ENCODE measurements at regions not wholly inside any gene's neighbourhood (a gene's known extent, or its start where the extent isn't known, plus 50 kb on each side); places are given as distances from the start of the nearest gene placed in this dataset.
A peak's percentile ranks its signal among the peaks of the same experiment; 100 is the strongest.

- Histone ChIP-seq H2BK120ac (ENCODE audit: low read depth, low read length) (no peak overlapping the region), H3K14ac (ENCODE audit: low read length) (no peak overlapping the region), H3K27ac (replicated peaks; ENCODE audit: low read length) (no peak overlapping the region), H3K4me3 (ENCODE audit: low read length in 2 of 2) (no peak overlapping the region), H3K4me1 (ENCODE audit: control insufficient read depth in 2 of 2, insufficient read depth in 1 of 2, low read depth in 1 of 2, low read length in 2 of 2) (peaks cover 0 to 7% of the 10 kb centered on the region in 2 donors), H3K9ac (ENCODE audit: low read depth, low read length, poor library complexity) (no peak overlapping the region), H2BK15ac (ENCODE audit: low read length) (no peak overlapping the region), H3K18ac (ENCODE audit: low read length) (no peak overlapping the region), H4K8ac (ENCODE audit: low read depth, low read length) (no peak overlapping the region), H3K4me2 (ENCODE audit: insufficient read depth, low read length, poor library complexity, severe bottlenecking) (no peak overlapping the region), H2BK5ac (ENCODE audit: low read length) (no peak overlapping the region), H2AK5ac (ENCODE audit: low read depth, low read length) (no peak overlapping the region), H3K23ac (ENCODE audit: low read depth, low read length, poor library complexity) (no peak overlapping the region), H3K27me3 (ENCODE audit: control insufficient read depth in 3 of 3, insufficient read depth in 3 of 3, low read depth in 1 of 3, low read length in 3 of 3) (peaks cover 0 to 21% (median 0%) of the 10 kb centered on the region in 3 experiments), H3K79me1 (ENCODE audit: low read depth, low read length) (no peaks in the 10 kb centered on the region), H3K36me3 (replicated peaks in 1 of 2; ENCODE audit: control insufficient read depth in 2 of 2, insufficient read depth in 2 of 2, low read length in 2 of 2) (no peaks in the 10 kb centered on the region), H2AFZ (ENCODE audit: low read length) (peak overlapping the region; percentile 26), H2BK12ac (ENCODE audit: low read length) (no peak overlapping the region), H3K9me3 (replicated peaks in 1 of 2; ENCODE audit: control insufficient read depth in 2 of 2, insufficient read depth in 1 of 2, low read depth in 1 of 2, low read length in 2 of 2) (no peaks in the 10 kb centered on the region), H3K4ac (ENCODE audit: low read length) (no peak overlapping the region), H4K91ac (ENCODE audit: low read depth, low read length, poor library complexity) (no peak overlapping the region)
- no CpG with 5 or more reads among the region's 4 CpGs for WGBS, 2 donors (ENCODE audit: extremely low coverage in 2 of 2, insufficient read length in 2 of 2, insufficient replicate concordance in 1 of 2)
- DNase-seq (ENCODE audit: low spot score): no peak
Observed at GRCh38 chr3:107428051-107428858, 51.0 kb downstream of the CCDC54 start.

GRCh38 chr3:107429320-107430181, 52.3 kb downstream of the CCDC54 start:
- no peak overlapping the region for H2AK5ac ChIP-seq (ENCODE audit: low read depth, low read length)
- H4K8ac ChIP-seq (ENCODE audit: low read depth, low read length): no peak overlapping the region
- no peak overlapping the region for H2BK120ac ChIP-seq (ENCODE audit: low read depth, low read length)
- no peaks in the 10 kb centered on the region for H3K79me1 ChIP-seq (ENCODE audit: low read depth, low read length)
- no peak overlapping the region for H2BK5ac ChIP-seq (ENCODE audit: low read length)
- no peak overlapping the region for H3K23ac ChIP-seq (ENCODE audit: low read depth, low read length, poor library complexity)
- no peak overlapping the region for H2BK15ac ChIP-seq (ENCODE audit: low read length)
- no peak overlapping the region for H3K9ac ChIP-seq (ENCODE audit: low read depth, low read length, poor library complexity)
- H2AFZ ChIP-seq (ENCODE audit: low read length): peak overlapping the region; percentile 68
- H3K4me1 ChIP-seq (ENCODE audit: control insufficient read depth in 2 of 2, insufficient read depth in 1 of 2, low read depth in 1 of 2, low read length in 2 of 2): peaks cover 0 to 7% of the 10 kb centered on the region in 2 donors
- DNase-seq (ENCODE audit: low spot score): peak; percentile 79
- H3K27ac ChIP-seq (replicated peaks; ENCODE audit: low read length): no peak overlapping the region
- no peak overlapping the region for H3K18ac ChIP-seq (ENCODE audit: low read length)
- H3K27me3 ChIP-seq (ENCODE audit: control insufficient read depth in 3 of 3, insufficient read depth in 3 of 3, low read depth in 1 of 3, low read length in 3 of 3): peaks cover 0 to 21% (median 0%) of the 10 kb centered on the region in 3 experiments
- no peaks in the 10 kb centered on the region for H3K9me3 ChIP-seq (replicated peaks in 1 of 2; ENCODE audit: control insufficient read depth in 2 of 2, insufficient read depth in 1 of 2, low read depth in 1 of 2, low read length in 2 of 2)
- H4K91ac ChIP-seq (ENCODE audit: low read depth, low read length, poor library complexity): no peak overlapping the region
- H3K4ac ChIP-seq (ENCODE audit: low read length): no peak overlapping the region
- peak overlapping the region; percentile 97 for H3K4me2 ChIP-seq (ENCODE audit: insufficient read depth, low read length, poor library complexity, severe bottlenecking)
- WGBS, 2 donors (ENCODE audit: extremely low coverage in 2 of 2, insufficient read length in 2 of 2, insufficient replicate concordance in 1 of 2): no CpG with 5 or more reads among the region's 37 CpGs
- peak overlapping the region; percentile 17 to 72 for H3K4me3 ChIP-seq (ENCODE audit: low read length in 2 of 2)
- H3K36me3 ChIP-seq (replicated peaks in 1 of 2; ENCODE audit: control insufficient read depth in 2 of 2, insufficient read depth in 2 of 2, low read length in 2 of 2): no peaks in the 10 kb centered on the region
- no peak overlapping the region for H2BK12ac ChIP-seq (ENCODE audit: low read length)
- no peak overlapping the region for H3K14ac ChIP-seq (ENCODE audit: low read length)

DNA sequence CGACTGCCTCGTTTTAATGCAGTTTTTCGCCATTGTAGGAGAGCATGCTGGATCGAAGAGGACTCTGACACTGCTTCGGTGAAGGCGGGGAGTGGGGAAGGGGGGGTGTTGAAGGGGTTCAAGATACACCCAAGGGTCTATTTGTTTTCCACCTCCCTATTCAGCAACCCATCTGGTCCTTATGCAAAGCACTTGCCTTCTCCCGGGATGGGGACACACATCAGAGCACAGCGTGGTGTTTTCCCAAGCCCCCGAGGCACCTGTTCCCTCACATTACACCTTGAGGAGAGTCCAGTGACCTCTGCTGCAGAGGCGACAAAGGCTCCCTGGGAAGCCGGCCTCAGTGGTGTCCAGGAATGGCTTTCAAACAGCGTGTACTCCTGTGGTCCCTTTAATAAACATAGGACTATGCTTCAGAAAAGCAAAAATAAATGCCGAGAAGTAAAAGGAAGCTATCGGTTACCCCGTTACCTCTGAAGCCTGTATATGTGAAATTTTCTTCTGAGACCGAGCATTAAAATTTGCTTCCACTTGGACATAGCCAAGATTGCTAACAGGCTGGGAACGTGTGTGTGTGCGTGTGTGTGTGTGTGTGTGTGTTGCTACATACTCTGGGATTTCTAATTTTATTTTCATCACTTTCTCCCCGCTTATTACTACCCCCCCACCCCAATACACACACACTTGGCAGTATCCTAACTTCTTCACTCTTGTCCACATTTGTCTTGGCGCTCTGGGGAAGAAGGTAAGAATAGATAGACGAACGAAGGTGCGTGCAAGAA, 53.2 kb downstream of the CCDC54 start:
- H3K4me3 ChIP-seq (ENCODE audit: low read length in 2 of 2): peak overlapping the region; percentile 21 to 94

More for the DNA sequence above, 53.2 kb downstream of the CCDC54 start:
- H3K79me1 ChIP-seq (ENCODE audit: low read depth, low read length): no peaks in the 10 kb centered on the region
- no peak overlapping the region for H3K14ac ChIP-seq (ENCODE audit: low read length)
- no peak overlapping the region for H4K91ac ChIP-seq (ENCODE audit: low read depth, low read length, poor library complexity)
- H3K18ac ChIP-seq (ENCODE audit: low read length): peak overlapping the region; percentile 3
- no peaks in the 10 kb centered on the region for H3K36me3 ChIP-seq (replicated peaks in 1 of 2; ENCODE audit: control insufficient read depth in 2 of 2, insufficient read depth in 2 of 2, low read length in 2 of 2)
- H2AK5ac ChIP-seq (ENCODE audit: low read depth, low read length): no peak overlapping the region
- H3K9me3 ChIP-seq (replicated peaks in 1 of 2; ENCODE audit: control insufficient read depth in 2 of 2, insufficient read depth in 1 of 2, low read depth in 1 of 2, low read length in 2 of 2): no peaks in the 10 kb centered on the region
- no peak overlapping the region for H4K8ac ChIP-seq (ENCODE audit: low read depth, low read length)
- H3K27me3 ChIP-seq (ENCODE audit: control insufficient read depth in 3 of 3, insufficient read depth in 3 of 3, low read depth in 1 of 3, low read length in 3 of 3): peaks cover 0 to 21% (median 0%) of the 10 kb centered on the region in 3 experiments
- H2BK12ac ChIP-seq (ENCODE audit: low read length): peak overlapping the region; percentile 26
- WGBS, 2 donors (ENCODE audit: extremely low coverage in 2 of 2, insufficient read length in 2 of 2, insufficient replicate concordance in 1 of 2): no CpG with 5 or more reads among the region's 23 CpGs
- peak overlapping the region; percentile 60 for H3K23ac ChIP-seq (ENCODE audit: low read depth, low read length, poor library complexity)
- H2BK5ac ChIP-seq (ENCODE audit: low read length): no peak overlapping the region
- no peak overlapping the region for H3K4ac ChIP-seq (ENCODE audit: low read length)
- no peak overlapping the region for H2BK120ac ChIP-seq (ENCODE audit: low read depth, low read length)
- H3K9ac ChIP-seq (ENCODE audit: low read depth, low read length, poor library complexity): peak overlapping the region; percentile 82
- peak overlapping the region; percentile 69 for H2AFZ ChIP-seq (ENCODE audit: low read length)
- no peak overlapping the region for H3K27ac ChIP-seq (replicated peaks; ENCODE audit: low read length)
- peak; percentile 21 for DNase-seq (ENCODE audit: low spot score)
- no peak overlapping the region for H2BK15ac ChIP-seq (ENCODE audit: low read length)
- H3K4me1 ChIP-seq (ENCODE audit: control insufficient read depth in 2 of 2, insufficient read depth in 1 of 2, low read depth in 1 of 2, low read length in 2 of 2): peaks cover 0 to 7% of the 10 kb centered on the region in 2 donors
- peak overlapping the region; percentile 97 for H3K4me2 ChIP-seq (ENCODE audit: insufficient read depth, low read length, poor library complexity, severe bottlenecking)
